Kidney (tissue), 13 donors: ENCODE measurements at regions not wholly inside any gene's neighbourhood (a gene's known extent, or its start where the extent isn't known, plus 50 kb on each side); places are given as distances from the start of the nearest gene placed in this dataset.

ENCODE experiments used
- DNase-seq, 5 donors: peaks; one replicate each; pipeline ENCODE4 v3.0.0-alpha.2; 2013 to 2020
- FAIRE-seq: peaks from 2 replicates; lab custom pipeline; 2012; peaks lifted over from hg19 to GRCh38; lab: Jason Lieb, UNC
- H3K27ac ChIP-seq, 2 donors: one replicate each; pipeline ENCODE4 v1.7.0; 2013; ENCODE audit warnings: low read depth in 2 of 2, low read length in 2 of 2, inconsistent platforms in 1 of 2
- H3K27me3 ChIP-seq: one replicate; pipeline ENCODE4 v1.7.1; 2013; ENCODE audit warnings: low read length, inconsistent platforms; ENCODE audit not compliant: control insufficient read depth, insufficient read depth
- H3K36me3 ChIP-seq, 3 donors: one replicate each; pipeline versions ENCODE4 v1.7.0 to v1.7.1; 2013; ENCODE audit warnings: low read length in 3 of 3, control low read depth in 1 of 3, inconsistent platforms in 1 of 3; ENCODE audit not compliant: insufficient read depth in 3 of 3, control insufficient read depth in 2 of 3
- H3K4me1 ChIP-seq, 3 donors: one replicate each; pipeline versions ENCODE4 v1.7.0 to v1.7.1; 2013; ENCODE audit warnings: low read length in 3 of 3, inconsistent platforms in 1 of 3, low read depth in 1 of 3; ENCODE audit not compliant: control insufficient read depth in 2 of 3, insufficient read depth in 2 of 3
- H3K4me3 ChIP-seq, 3 donors: one replicate each; pipeline versions ENCODE4 v1.7.0 to v1.8.1; 2013; ENCODE audit warnings: low read length in 3 of 3, control low read depth in 1 of 3, inconsistent platforms in 1 of 3
- H3K9ac ChIP-seq, 3 donors: one replicate each; pipeline versions ENCODE4 v1.7.0 to v1.7.1; 2013; ENCODE audit warnings: low read length in 3 of 3, control low read depth in 1 of 3, inconsistent platforms in 1 of 3
- H3K9me3 ChIP-seq, 3 donors: one replicate each; pipeline versions ENCODE4 v1.7.0 to v1.7.1; 2013; ENCODE audit warnings: low read length in 3 of 3, control low read depth in 1 of 3, inconsistent platforms in 1 of 3; ENCODE audit not compliant: control insufficient read depth in 2 of 3, insufficient read depth in 1 of 3
- CTCF ChIP-seq: IDR thresholded peaks from 3 replicates; pipeline ENCODE4 v1.5.1; 2012; ENCODE audit warnings: mild to moderate bottlenecking, moderate library complexity, borderline replicate concordance; ENCODE audit not compliant: insufficient read depth; ENCODE audit errors: extremely low read depth
- intact Hi-C: fragments of 100-400 bp; cut with DNase I; formaldehyde crosslinking; loops from one replicate; pipeline ENCODE4 v1.11.1; 2022
- donor health status: control.
- donor health status: control.
- donor health status: control.
- donor health status: control.
- donor health status: control.
- donor health status: DM: yes; HTN: yes; CAD: no.
- donor health status: Normal renal cell carcinoma (clear cell type).

- FAIRE-seq (no peak), DNase-seq (no peak)
- H3K36me3 ChIP-seq: no peaks in the 10 kb centered on the region
- no peaks in the 10 kb centered on the region for H3K4me1 ChIP-seq
- no peaks in the 10 kb centered on the region for H3K9me3 ChIP-seq
- no peak overlapping the region for H3K9ac ChIP-seq
- H3K27me3 ChIP-seq: no peaks in the 10 kb centered on the region
- no peak overlapping the region for H3K4me3 ChIP-seq
- H3K27ac ChIP-seq: no peak overlapping the region
- TF ChIP-seq CTCF: no peak
- intact Hi-C loops: no loop called here
These were observed 437.8 kb downstream of the PLK2 start for GRCh38 chr5:58022055-58022454.

GRCh38 chr5:58021466-58021865 is 438.4 kb downstream of the PLK2 start:
- no peaks in the 10 kb centered on the region for H3K27me3 ChIP-seq
- no peaks in the 10 kb centered on the region for H3K36me3 ChIP-seq
- intact Hi-C loops: no loop called here
- FAIRE-seq: no peak
- DNase-seq: no peak
- H3K27ac ChIP-seq: no peak overlapping the region
- no peak overlapping the region for H3K4me3 ChIP-seq
- no peaks in the 10 kb centered on the region for H3K4me1 ChIP-seq
- TF ChIP-seq CTCF: no peak
- H3K9ac ChIP-seq: no peak overlapping the region
- no peaks in the 10 kb centered on the region for H3K9me3 ChIP-seq

- no peak for FAIRE-seq
- no peak overlapping the region for H3K27ac ChIP-seq
These were observed 440.3 kb downstream of the PLK2 start for GRCh38 chr5:58019614-58020013.

More at GRCh38 chr5:58019614-58020013, 440.3 kb downstream of the PLK2 start:
- no peak for TF ChIP-seq CTCF
- H3K9me3 ChIP-seq: no peaks in the 10 kb centered on the region
- H3K36me3 ChIP-seq: no peaks in the 10 kb centered on the region
- H3K4me3 ChIP-seq: no peak overlapping the region
- peak; percentile 36 to 80 (median 44) for DNase-seq
- intact Hi-C loops: no loop called here
- no peak overlapping the region for H3K9ac ChIP-seq
- H3K27me3 ChIP-seq: no peaks in the 10 kb centered on the region
- no peaks in the 10 kb centered on the region for H3K4me1 ChIP-seq
